ENCODE measurements at regions not wholly inside any gene's neighbourhood (a gene's known extent, or its start where the extent isn't known, plus 50 kb on each side); places are given as distances from the start of the nearest gene placed in this dataset.

DNA sequence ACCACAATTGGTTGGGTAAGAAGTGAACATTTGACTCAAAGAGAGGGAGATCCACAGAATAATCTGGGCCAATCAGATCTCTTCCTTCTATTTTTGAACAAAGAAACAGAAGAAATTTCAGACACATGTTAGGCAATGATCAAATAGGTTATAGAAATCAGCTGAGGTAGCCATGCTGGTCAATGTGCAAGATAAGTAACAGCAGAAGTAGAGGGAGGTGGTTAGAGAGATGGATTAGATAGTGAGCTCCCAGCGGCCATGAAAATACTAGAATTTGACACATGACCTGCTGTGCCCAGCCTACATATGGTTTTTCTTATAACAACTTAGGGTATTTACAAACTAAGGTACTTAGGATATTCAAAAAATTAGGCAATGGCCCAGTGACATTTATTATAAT, 230.9 kb upstream of the ARID2 start (continued):
- TF ChIP-seq, protein P1, sequence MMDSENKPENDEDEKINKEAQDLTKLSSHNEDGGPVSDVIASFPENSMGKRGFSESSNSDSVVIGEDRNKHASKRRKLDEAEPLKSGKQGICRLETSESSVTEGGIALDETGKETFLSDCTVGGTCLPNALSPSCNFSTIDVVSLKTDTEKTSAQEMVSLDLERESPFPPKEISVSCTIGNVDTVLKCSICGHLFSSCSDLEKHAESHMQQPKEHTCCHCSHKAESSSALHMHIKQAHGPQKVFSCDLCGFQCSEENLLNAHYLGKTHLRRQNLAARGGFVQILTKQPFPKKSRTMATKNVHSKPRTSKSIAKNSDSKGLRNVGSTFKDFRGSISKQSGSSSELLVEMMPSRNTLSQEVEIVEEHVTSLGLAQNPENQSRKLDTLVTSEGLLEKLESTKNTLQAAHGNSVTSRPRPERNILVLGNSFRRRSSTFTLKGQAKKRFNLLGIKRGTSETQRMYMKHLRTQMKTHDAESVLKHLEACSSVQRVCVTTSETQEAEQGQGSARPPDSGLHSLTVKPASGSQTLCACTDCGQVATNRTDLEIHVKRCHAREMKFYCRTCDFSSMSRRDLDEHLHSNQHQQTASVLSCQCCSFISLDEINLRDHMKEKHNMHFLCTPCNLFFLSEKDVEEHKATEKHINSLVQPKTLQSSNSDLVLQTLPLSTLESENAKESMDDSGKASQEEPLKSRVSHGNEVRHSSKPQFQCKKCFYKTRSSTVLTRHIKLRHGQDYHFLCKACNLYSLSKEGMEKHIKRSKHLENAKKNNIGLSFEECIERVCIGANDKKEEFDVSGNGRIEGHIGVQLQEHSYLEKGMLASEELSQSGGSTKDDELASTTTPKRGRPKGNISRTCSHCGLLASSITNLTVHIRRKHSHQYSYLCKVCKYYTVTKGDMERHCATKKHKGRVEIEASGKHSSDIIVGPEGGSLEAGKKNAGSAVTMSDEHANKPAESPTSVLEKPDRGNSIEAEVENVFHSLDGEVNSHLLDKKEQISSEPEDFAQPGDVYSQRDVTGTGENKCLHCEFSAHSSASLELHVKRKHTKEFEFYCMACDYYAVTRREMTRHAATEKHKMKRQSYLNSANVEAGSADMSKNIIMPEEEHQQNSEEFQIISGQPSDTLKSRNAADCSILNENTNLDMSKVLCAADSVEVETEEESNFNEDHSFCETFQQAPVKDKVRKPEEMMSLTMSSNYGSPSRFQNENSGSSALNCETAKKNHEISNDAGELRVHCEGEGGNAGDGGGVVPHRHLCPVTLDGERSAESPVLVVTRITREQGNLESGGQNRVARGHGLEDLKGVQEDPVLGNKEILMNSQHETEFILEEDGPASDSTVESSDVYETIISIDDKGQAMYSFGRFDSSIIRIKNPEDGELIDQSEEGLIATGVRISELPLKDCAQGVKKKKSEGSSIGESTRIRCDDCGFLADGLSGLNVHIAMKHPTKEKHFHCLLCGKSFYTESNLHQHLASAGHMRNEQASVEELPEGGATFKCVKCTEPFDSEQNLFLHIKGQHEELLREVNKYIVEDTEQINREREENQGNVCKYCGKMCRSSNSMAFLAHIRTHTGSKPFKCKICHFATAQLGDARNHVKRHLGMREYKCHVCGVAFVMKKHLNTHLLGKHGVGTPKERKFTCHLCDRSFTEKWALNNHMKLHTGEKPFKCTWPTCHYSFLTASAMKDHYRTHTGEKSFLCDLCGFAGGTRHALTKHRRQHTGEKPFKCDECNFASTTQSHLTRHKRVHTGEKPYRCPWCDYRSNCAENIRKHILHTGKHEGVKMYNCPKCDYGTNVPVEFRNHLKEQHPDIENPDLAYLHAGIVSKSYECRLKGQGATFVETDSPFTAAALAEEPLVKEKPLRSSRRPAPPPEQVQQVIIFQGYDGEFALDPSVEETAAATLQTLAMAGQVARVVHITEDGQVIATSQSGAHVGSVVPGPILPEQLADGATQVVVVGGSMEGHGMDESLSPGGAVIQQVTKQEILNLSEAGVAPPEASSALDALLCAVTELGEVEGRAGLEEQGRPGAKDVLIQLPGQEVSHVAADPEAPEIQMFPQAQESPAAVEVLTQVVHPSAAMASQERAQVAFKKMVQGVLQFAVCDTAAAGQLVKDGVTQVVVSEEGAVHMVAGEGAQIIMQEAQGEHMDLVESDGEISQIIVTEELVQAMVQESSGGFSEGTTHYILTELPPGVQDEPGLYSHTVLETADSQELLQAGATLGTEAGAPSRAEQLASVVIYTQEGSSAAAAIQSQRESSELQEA (IDR thresholded peaks at IDR 0.05; ENCODE audit: low read depth): no peak
- TF ChIP-seq, protein P2, sequence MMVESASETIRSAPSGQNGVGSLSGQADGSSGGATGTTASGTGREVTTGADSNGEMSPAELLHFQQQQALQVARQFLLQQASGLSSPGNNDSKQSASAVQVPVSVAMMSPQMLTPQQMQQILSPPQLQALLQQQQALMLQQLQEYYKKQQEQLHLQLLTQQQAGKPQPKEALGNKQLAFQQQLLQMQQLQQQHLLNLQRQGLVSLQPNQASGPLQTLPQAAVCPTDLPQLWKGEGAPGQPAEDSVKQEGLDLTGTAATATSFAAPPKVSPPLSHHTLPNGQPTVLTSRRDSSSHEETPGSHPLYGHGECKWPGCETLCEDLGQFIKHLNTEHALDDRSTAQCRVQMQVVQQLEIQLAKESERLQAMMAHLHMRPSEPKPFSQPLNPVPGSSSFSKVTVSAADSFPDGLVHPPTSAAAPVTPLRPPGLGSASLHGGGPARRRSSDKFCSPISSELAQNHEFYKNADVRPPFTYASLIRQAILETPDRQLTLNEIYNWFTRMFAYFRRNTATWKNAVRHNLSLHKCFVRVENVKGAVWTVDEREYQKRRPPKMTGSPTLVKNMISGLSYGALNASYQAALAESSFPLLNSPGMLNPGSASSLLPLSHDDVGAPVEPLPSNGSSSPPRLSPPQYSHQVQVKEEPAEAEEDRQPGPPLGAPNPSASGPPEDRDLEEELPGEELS (CRISPR knock-in tag; IDR thresholded peaks at IDR 0.05; ENCODE audit: borderline replicate concordance): no peak
- TF ChIP-seq SRF (CRISPR knock-in tag; IDR thresholded peaks at IDR 0.05) (no peak), ERF (CRISPR knock-in tag; IDR thresholded peaks at IDR 0.05) (no peak), CAMTA2 (CRISPR knock-in tag; conservative IDR thresholded peaks at IDR 0.05) (no peak), BRCA1 (IDR thresholded peaks at IDR 0.05) (no peak), BRCA1 (CRISPR knock-in tag; IDR thresholded peaks at IDR 0.05) (no peak), SRSF7 (optimal IDR thresholded peaks at IDR 0.05; ENCODE audit: low read depth, low read length) (no peak), PML (IDR thresholded peaks at IDR 0.05; ENCODE audit: low read length) (no peak)
- TF ChIP-seq, protein P3, sequence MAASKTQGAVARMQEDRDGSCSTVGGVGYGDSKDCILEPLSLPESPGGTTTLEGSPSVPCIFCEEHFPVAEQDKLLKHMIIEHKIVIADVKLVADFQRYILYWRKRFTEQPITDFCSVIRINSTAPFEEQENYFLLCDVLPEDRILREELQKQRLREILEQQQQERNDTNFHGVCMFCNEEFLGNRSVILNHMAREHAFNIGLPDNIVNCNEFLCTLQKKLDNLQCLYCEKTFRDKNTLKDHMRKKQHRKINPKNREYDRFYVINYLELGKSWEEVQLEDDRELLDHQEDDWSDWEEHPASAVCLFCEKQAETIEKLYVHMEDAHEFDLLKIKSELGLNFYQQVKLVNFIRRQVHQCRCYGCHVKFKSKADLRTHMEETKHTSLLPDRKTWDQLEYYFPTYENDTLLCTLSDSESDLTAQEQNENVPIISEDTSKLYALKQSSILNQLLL (CRISPR knock-in tag; IDR thresholded peaks at IDR 0.05; ENCODE audit: borderline replicate concordance): no peak
- TF ChIP-seq, protein P4, sequence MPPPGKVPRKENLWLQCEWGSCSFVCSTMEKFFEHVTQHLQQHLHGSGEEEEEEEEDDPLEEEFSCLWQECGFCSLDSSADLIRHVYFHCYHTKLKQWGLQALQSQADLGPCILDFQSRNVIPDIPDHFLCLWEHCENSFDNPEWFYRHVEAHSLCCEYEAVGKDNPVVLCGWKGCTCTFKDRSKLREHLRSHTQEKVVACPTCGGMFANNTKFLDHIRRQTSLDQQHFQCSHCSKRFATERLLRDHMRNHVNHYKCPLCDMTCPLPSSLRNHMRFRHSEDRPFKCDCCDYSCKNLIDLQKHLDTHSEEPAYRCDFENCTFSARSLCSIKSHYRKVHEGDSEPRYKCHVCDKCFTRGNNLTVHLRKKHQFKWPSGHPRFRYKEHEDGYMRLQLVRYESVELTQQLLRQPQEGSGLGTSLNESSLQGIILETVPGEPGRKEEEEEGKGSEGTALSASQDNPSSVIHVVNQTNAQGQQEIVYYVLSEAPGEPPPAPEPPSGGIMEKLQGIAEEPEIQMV (tag; conservative IDR thresholded peaks at IDR 0.05; ENCODE audit: low read depth): no peak

Data from K562 (cell line).